ENCODE measurements at regions not wholly inside any gene's neighbourhood (a gene's known extent, or its start where the extent isn't known, plus 50 kb on each side); places are given as distances from the start of the nearest gene placed in this dataset.

- no peak for TF ChIP-seq RNF2 (IDR thresholded peaks at IDR 0.05)
- TF ChIP-seq REST (IDR thresholded peaks at IDR 0.05; ENCODE audit: borderline replicate concordance): no peak
- no peak for TF ChIP-seq REST (CRISPR knock-in tag; IDR thresholded peaks at IDR 0.05; ENCODE audit: low read depth)
- no peak for TF ChIP-seq ZFX (CRISPR knock-in tag; IDR thresholded peaks at IDR 0.05)
- TF ChIP-seq EP300 (IDR thresholded peaks at IDR 0.05; ENCODE audit: low read length): no peak
- no peak for TF ChIP-seq CSDE1 (IDR thresholded peaks at IDR 0.05)
- no peak for TF ChIP-seq SNAPC5 (CRISPR knock-in tag; IDR thresholded peaks at IDR 0.05)
- TF ChIP-seq ZNF253 (CRISPR knock-in tag; conservative IDR thresholded peaks at IDR 0.05): no peak
- no peak for TF ChIP-seq POLR2A (conservative IDR thresholded peaks at IDR 0.05)
- TF ChIP-seq ZNF512 (tag; IDR thresholded peaks at IDR 0.05): no peak
- no peak for TF ChIP-seq SMAD1 (IDR thresholded peaks at IDR 0.05; ENCODE audit: low read depth, low read length, partially characterized antibody)
- no peak for TF ChIP-seq CTCF (IDR thresholded peaks at IDR 0.05 in 2 of 3, conservative IDR thresholded peaks at IDR 0.05 in 1 of 3; ENCODE audit: insufficient read depth in 2 of 3, low read depth in 1 of 3, low read length in 3 of 3)
- TF ChIP-seq HMGXB4 (CRISPR knock-in tag; IDR thresholded peaks at IDR 0.05): no peak
Observed at GRCh38 chr6:4295058-4295782, 159.8 kb upstream of the ECI2 start.

Data from K562 (cell line).